Bone marrow (tissue), 2 donors: ENCODE measurements at regions not wholly inside any gene's neighbourhood (a gene's known extent, or its start where the extent isn't known, plus 50 kb on each side); places are given as distances from the start of the nearest gene placed in this dataset.

Experiments
- DNase-seq, 2 donors: peaks; one replicate each; lab custom pipeline; 2025; lab: John Stamatoyannopoulos, UW

DNA sequence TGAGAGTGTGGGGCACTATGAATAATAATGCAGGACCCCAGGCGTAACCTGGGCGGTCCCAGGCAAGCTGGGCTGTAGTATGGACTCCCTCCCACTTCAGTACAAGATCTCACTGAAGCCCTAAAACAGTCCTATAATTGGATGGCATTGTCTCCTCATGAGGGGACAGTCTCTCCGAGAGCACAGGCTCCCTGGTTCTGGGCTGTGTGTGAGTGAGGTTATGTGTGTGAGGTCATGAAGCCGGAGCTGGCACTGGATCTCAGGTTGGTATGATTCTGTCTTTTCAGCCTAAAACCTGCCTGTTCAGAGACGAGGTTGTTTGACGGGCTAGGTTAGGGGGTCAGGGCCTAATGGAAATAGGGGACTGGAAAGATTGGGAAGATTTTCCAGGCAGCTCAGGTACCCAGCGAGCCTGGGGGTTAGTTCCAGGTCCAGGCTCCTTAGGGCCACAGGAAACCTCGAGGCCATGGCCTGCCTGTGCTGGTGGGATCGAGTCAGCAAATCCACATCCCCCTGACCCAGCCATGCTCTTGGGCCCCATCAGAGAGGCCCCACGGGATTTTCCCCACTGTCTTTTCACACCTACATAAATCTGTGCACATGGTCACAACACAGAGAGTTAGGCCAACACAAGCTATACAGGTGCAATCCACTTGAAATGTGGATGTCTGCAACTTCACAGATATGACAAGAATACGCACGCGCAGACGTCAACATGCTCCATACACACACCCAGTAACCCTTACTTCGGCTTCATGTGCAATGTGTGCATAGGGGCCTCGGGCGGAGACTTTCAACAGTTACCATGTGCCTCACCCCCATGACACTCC, 94.8 kb downstream of the INHBB start:
- DNase-seq, result no peak

DNA sequence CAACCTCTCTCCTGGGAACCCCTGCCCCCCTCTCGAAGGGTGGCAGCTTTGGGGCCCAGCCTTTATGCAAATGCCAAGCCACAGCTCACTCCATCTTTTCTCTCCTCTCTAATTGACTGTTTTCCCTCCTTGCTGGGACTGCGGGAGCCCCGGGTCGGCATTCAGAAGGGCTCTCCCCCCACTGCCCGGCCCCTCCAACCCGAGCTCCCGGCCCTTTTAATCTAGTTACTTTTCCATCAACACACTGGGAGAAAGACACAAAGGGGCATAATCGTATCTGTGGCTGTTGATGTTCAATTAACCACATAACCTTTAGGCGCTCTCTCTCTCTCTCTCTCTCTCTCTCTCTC, 95.4 kb downstream of the INHBB start:
- DNase-seq, result no peak

DNA sequence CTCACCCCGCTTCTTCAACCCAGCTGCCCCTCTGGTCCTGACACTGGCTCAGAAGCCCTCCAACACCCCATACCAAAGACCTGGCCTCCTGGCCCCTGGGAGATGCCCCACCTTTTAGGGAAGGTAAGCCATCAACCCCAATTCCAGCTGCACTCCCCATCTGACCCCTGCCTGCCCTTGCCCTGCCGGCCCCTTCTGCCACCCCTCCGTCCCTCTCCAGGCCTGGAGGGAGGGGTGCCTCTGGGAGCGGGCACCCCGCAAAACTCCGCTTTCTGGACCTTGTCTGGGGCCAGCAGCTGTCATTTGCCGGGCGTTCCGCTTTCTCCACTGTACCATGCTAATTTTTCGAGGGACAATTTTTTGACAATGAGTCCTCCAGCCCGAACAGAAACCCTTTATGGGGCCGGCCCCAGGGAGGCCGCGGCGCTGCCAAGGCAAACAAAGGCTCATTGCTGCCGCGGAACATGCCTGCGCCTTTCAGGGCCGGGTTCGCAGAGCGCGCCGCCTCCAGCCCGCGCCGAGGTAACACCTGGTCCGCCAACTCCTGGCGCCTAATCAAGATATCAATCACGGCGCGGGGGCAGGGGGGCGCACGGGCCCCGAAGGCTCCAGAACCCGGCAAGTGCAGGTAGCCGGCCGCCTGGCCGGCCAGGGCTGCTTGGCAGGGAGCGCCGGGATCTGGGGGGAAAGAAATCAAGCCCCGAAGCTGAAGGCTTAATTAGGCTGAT, 96.0 kb downstream of the INHBB start:
- DNase-seq, result no peak

DNA sequence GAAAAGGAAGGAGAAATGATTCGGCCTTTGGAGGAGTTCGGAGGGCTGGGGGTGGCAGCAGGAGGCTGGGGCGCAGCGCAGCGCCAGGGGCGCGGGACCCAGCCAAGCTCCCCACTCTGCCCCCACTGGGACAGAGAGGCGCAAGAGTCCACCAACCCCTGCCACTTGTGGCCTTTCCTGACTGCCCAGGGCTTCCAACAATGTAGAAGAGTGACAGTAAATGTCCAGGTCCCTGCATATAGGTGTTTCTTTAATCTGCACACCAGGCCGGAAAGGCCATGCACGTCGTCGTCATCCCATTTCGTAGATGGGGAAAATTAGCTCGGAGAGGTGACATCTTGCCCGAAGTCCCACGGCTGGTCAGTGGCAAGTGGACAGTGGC, 96.6 kb downstream of the INHBB start:
- DNase-seq, result no peak

DNA sequence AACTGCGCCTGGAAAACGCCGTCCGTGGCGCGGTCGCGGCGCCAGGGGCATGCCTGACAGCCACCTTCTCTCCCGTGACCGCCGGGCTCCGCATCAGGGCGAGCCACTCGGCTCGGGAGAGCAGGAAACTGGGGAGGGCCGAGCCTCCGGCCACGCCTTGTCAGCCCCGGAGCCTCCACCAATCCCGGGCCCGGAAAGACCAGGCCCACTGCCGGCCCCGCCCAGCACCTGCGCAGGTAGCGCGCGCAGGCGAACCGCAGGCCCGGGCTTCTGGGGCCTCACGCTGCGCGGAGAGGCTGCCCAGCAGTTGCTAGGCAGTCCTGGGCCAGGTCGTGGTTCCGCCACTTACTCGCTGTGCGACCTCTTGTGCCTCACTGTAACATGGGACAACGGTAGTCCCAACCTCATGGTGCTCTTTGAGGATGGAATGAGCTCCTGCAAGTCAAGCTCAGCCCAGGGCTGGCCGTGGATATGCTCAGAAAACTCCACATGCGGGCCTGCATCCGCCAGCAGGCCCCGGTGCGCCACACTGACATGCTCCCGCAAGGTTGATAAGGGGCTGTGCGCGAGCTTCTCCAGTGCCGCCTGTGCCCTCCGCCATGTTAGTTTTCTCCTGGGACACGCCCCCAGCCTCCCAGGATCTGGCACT, 97.1 kb downstream of the INHBB start:
- DNase-seq, result no peak

DNA sequence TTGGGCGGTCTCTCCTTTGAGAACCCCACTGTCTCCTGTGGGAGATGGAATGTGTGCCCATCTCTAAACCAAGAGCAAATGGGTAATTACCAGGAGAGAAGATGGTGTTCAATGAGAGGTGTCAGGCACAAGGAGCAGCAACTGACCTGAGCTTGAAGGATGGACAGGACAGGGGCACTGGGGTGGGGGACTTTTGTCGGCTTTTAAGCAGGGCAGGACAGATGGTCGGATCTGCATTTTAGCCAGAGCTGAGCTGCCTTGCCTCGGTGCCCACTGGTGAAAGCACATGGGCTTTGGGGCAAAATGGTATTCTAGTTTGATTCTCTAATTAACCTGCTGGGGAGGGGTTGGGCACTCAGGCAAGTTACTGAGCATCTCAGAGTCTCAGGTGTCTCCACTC, 98.0 kb downstream of the INHBB start:
- DNase-seq, result no peak

DNA sequence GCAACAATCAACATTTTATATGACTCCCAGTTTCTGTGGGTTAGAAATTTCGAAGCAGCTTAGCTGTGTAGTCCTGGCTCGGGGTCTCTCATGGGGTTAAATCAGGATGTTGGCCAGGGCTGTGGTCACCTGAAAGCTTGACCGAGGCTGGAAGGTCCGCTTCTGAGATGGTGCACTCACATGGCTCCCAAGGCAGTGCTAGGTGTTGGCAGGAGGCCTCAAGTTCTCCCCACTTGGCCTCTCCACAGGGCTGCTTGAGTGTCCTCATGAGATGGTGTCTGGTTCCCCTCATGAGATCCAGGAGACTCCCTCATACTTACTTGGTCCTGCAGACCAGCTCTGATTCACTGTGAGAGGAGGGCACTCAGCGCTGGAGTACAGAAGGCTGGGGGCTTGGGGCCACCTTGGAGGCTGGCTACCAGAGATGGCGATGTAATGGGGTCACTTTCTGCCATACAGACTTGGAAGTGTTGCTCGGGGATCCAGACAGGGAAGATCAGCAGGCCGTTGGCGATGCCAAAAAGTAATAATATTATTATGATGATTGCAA, 98.8 kb downstream of the INHBB start:
- DNase-seq, result no peak

DNA sequence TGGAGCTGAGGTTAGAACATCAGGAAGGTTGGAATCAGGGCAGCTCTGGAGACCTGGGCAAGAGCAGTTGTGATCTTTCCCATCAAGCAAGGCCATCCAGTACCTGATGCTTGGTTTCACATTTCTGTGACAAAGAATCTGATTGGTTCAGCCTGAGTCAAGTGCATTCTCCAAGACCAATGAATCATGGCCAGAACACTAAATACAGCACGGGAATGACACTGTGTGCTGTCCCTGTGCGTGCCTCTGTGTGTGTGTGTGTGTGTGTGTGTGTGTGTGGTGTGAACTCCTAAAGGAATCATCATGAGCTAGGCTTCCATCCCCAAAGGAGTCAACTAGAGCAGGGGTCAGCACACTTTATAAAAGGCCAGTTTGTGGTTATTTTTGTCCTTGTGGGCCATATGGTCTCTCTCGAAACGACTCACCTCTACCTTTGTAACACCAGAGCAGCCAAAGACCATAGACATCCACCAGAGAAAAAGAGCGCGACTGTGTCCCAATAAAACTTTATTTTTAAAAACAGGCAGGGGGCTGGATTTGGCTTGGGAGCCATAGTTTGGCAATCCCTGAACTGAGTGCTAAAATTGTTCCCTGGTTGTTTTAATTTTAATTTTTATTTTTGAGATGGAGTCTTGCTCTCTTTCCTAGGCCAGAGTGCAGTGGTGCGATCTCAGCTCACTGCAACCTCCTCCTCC, 99.7 kb downstream of the INHBB start:
- no peak for DNase-seq

DNA sequence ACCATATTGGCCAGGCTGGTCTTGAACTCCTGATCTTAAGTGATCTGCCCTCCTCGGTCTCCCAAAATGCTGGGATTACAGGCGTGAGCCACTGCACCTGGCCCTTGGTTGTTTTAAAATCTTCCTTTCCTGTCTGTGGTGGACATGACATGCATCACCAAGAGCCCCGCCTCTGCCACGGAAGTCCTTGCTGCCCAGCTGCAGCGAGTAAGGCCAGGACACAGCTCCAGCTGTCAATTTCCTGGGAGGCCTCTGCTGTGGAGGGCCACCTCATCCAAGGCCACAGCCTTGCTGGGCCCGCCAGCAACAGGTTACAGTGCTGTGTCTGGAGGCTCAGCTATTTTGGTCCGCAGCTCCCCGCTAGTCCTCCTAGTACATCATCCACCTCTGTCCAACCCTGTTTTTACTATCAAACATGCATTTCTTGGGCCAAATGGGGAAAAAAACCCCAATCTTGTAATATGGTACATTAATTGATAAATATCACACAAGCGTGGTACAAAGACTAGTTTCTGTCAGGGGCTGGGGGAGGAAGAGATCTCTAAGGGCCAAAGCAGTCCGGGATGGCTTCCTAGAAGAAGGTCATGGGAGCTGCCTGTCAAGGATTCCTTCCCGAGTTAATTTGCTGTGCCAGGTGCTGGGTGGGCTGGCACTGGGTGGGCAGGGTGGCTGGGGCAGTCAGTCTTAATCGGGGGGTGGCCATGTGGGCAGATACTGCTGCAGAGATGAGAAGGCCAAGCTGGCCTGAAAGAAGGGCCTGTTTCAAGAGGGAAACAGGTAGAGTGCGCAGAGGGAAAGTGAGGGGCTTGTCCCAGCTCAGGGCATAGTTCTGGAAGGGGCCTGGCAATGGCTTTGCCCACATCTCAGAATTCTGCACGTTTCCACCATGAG, 100.5 kb downstream of the INHBB start:
- DNase-seq, result no peak

DNA sequence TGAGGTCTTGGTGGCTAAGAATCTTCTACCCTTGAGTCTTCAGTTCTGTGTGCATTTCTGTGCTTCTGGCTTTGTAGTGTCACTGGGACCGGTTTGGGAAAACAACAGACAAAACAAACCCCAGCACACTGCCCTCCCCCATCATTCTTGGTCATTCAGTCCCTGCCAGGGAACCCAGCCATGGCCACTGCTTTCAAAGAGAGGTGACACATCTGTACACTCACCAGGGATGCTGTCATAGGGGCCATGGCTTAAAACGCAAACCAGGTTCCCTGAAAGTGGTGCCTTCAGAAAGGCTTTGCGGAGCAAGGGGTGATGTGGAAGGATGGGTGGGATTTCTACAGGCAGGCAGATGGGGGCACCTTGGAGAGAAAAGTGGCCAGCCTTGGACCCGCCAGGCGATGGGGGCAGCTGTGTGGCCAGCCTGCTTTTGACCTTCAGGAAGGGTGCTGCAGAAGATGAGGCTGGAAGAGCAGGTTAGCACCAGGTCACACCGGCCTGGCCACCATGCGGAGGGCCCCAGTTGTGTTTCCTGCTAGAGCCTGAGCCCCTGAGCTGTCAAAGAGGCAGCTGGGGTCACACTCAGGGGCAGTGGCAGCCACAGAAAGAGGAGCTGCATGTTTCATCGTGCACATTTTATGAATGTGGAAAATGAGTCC, 101.3 kb downstream of the INHBB start:
- DNase-seq, result no peak

DNA sequence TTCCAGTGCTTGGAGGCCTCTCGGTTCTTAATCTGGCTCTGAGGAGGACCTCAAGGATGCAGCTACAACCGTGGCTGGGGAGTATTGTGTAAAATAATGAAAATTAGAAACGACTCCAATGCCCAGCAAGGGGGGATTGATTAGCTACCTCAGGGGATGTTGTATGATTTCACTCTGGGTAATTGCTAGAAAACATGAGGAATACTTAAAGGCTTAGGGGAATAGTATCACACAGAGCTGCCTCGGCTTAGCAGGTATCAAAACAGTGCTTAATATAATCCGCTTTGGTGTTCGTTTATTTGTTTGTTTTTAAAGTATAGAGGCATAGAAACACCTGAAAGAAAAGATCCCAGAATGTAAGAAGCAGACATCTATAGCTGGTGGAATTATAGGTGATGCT, 102.5 kb downstream of the INHBB start:
- no peak for DNase-seq

DNA sequence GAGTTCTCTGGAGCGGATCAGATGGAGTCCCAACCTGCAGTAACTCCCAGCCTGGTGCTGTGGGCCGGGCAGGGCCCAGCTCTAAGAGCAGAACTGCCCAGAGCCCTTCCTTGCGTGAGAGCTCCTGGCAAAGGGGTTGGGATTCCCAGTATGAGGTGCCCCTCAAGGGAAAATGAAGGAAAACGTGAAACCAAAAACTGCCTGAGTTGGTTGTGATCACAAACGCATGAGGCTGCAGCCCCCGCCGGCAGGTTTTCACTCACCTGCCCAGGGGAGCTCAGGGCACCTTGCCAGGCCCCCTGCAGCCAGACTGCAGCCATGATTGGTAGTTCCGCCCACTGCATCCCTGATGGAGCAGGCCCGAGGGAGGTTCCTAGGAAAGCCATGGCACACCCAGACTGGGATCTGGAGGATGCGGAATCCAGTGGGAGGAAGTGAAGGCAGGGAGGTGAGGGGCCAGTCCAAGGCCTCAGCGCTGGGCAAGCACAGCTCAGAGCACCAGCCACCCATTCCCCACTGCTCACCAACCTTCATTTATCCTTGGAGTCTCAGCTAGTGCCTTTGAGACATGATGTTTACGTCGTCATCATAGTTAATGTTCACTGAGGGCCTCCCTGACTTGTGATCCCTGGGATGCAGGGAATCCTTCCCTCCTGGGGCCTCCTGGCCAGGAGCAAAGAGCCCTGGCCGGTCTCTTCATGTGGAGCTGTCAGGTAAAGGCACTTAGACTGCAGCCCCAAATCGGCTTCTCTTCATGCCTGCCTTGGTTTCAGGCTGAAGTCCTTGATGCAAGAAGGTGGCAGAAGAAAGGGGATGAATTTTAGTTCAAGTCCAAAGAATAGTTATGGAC, 103.2 kb downstream of the INHBB start:
- DNase-seq, result no peak

DNA sequence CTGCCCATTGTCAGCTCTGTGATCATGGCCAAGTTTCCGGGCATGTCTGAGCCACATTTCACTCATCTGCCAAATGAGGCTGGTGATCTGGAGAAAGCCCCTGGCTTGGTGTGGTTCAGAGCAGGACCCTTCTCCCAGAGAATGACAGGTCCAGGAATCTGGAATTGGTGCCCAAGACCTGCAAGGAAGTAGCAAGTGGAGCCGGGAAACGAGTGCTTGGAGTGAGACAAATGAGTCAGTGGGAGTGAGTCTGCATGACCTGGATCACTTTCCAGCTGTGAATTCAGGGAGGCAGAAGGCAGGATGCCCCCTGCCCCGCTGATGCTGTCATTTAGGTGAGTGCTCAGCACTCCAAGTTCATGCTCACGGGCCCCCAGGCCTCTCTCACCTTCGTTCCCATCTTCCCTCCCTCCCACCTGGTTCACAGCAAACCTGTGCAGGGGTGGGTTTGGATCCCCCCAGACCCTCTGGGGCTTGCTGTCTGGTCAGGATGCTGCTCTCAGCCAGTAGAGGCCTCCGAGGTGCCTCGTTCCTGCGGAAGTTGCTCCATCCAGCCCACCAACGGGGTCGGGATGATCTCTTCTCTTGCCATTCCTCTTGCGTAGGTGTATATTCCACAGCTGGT, 104.4 kb downstream of the INHBB start:
- DNase-seq, result no peak

DNA sequence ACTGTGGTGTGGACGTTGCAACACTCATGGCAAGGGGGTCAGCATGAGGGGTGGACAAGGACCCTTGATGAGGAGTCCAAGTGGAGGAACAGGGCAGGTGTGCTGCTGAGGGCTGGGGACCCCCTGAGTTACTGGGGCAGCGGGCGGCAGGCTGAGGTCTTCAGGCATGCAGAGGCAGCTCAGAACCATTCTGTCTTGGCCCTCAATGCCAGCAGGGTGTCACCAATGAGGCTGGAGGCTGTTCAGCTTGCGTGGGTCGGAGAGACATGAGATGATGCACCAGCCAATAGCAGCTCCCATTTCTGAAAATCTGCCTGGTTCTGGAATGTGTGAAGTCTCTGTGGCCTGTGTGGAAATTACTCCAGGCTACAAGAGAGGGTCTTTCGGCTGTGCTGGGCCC, 105.4 kb downstream of the INHBB start:
- DNase-seq, result no peak

DNA sequence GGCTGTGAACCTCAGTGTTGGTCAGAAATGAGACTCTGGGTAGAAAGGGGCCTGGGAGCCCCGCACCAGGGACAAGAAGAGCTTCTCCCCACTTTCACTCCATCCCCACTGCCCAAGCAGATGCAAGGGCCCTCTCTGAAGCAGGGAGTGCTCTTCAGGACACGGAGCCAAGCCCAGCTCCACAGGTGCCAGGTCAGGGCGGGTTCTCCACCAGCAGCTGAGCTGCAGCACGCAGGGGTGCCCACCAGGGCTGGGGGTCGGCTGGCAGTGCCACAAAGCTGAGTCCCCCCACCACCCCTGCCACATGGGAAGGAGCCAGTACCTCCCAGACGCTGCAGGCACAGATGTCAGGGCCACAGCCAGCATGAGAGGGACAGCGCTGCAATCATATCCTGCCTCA, 106.2 kb downstream of the INHBB start:
- no peak for DNase-seq

DNA sequence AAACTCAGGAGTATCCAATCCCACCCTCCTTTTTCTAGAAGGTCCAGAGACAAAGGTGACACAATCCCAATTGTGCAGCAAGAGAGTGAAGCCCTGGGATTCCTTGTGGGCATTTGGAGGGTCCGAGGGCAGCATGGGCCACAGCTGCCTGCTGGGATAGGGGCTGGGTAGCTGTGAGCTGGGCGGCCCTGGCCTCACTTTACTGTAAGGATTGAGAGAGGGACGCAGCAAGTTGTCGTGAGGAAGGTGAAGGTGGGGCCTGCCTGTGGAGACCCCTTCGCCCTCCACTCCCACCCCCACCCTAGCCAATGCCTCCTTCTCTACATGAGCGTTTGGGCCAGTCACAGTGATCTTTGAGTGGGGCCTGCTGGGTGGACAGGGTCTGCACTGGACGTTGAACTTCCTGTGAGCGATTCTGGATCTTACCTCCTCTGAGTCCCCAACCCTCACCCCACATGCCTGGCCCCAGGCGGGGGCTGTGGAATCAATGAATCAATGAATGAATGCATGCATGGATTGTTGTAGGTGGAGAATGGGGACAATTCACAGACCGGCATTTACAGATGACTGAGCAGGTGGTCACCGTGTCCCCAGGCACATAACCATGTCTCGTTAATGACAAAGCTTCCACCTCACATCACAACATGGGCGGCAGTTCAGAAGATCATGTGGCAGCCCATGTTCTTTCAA, 107.2 kb downstream of the INHBB start:
- DNase-seq, result no peak

DNA sequence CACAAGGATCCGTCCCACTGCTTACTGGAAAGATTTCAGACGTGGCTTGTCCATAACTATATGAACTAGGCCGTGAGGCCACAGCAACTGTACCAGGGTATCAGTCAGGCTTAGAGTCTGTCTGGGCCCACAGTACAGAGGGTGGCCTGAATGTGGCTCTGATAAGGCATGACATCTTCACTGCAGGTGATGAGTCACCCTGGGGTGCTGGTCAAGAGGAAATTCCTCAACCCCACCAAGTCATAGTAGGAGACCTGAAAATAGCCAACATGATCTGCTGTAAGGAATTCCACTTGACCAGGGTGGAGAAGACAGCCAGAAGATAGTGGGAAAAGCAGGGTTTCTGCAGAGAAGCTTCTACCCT, 107.7 kb downstream of the INHBB start:
- no peak for DNase-seq

DNA sequence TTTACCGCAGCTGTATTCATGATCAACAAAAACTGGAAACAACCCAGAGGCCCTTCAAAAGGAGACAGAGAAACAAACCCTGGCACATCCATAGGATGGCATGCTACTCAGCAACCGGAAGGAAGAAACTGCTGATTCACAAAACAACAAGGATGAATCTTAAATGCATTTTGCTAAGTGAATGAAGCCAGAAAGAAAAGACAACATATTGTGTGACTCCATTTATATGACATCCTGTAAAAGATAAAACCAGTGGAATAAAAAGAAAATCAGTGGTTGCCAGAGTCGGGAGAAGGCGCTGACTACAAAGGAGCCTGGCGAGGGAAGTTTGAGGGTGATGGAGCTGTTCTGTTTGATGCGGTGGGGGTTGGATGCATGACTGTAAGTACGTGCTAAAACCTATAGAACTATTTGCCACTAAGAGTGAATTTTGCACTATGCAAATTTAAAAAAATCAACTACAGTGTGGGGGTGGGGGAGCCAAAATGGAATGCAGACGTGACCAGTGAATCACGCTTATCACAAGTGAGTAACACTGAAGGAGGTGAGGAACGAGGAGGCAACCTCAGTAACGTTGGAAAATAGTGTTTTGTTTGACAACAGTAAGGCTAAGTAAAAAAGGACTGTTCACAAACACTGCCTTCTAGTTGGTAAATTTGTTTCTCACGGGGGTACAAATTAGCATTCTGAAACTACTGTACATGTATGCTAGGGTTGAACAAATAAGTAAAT, 108.9 kb downstream of the INHBB start:
- no peak for DNase-seq
